GM18499 (cell line): ENCODE measurements at regions not wholly inside any gene's neighbourhood (a gene's known extent, or its start where the extent isn't known, plus 50 kb on each side); places are given as distances from the start of the nearest gene placed in this dataset.

Experiments used
- ATAC-seq: cut with Tn5 transposase; IDR thresholded peaks from one replicate; pipeline ENCODE4 v1.9.1; 2021; ENCODE audit warnings: moderate number of reproducible peaks; ENCODE audit not compliant: insufficient read depth, unreplicated experiment

DNA sequence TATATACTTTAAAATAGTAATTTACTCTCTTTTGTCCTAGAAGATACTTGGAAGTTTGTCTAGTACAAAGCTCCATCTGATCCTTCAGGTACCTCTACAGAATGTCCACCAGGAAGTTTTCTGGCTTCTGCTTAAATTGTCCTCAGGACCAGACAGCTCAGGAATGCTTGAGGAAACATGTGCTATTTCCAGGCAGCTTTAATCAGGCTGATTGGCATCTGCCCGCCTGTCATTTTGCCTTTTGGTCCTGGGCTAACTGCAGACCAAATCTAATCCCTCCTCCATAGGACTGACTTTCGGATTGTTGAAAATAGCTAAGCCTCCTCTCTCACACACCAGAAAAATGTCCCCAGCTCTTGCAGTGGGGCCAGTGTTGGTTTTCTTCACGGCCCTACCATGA lies 113.4 kb upstream of the RGMA start:
- ATAC-seq: no peak

- no peak for ATAC-seq
Observed at GRCh38 chr15:93201940-93202339, 112.9 kb upstream of the RGMA start.

- no peak for ATAC-seq
Observed at GRCh38 chr15:93200837-93201226, 111.8 kb upstream of the RGMA start.

DNA sequence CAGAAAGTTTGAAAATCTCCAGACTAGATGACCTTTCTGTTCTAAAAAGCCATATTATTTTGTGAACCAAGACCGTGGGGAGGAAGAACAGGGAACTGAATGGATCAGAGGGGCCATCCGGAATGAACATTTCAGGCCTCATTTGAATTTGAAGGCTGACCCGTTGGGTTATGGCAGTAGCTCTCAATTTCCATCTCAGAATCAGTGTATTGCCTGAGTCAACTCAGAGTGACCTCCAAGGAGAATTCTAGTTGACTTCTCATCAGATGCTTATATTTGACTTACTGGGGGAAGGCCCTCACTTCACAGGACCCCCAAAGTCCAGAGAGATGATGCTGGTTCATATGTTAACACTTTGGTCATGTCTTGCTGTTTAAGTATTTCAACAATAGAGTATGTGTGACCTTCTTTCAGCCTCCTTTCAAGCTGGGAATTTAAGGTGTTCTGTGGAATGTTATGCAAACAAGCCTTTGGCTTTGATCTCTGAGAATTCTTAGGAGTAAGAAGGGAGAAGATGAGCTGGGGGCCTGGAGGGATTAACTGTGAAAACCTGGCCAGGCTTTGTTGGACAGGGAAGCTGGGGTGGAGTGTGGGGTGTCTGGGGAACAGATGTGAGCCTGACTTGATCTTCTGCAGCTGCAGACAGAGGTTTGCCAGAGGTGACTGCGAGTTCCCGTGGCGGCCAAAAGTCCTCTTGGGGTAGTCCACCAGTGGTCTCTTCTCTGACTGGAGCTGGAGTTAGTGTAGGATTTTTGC lies 111.2 kb upstream of the RGMA start:
- ATAC-seq: no peak

- no peak for ATAC-seq
Observed at GRCh38 chr15:93196135-93196670, 107.2 kb upstream of the RGMA start.

GRCh38 chr15:93195109-93195508 lies 106.1 kb upstream of the RGMA start:
- ATAC-seq: no peak

DNA sequence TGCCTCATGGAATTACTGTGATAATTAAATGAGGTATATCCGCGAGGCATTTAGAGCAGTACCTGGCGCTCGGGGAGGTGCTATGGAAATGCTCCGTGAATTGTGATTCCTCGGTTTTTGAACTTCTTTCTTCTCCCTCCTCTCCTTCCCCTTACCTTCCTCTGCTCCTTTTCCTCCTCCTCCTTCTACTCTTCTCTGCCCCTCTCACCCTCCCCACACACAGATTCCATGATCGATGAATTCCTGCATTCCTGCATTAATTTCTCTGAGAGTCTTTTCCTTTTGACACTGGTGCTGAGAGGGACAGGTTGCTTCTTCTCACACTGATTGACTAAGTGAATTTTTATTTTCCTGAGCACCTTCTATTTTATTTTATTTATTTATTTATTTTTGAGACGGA lies 101.2 kb upstream of the RGMA start:
- no peak for ATAC-seq

GRCh38 chr15:93189561-93189960 lies 100.5 kb upstream of the RGMA start:
- no peak for ATAC-seq

- no peak for ATAC-seq
Observed at GRCh38 chr15:93188236-93188635, 99.2 kb upstream of the RGMA start.

GRCh38 chr15:93185796-93186195 lies 96.8 kb upstream of the RGMA start:
- ATAC-seq: no peak

DNA sequence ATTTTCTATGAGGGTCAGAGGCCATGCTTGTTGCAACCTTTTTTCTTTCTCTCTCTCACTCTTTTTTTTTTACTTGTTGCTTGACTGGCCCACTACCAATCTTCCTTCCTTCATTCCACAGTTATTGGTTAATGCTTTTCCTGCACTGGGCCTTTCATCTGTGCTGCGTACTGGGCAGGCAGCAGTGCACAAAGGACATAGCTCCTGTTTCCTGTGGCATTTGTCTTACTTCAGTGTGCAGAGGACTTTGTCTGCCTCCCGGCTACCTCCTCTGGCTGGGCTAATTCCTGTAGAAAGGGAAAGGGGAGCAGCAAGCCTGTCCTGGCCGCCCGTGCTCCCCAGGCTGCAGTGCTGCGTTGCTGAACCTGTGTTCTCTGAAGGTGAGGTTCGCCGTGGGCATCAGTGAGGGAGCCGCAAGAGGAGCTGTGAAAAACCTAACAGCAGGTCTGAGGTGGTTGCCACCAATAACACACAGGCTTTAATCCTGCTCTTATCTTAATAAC lies 93.7 kb upstream of the RGMA start:
- no peak for ATAC-seq

GRCh38 chr15:93180656-93181055 lies 91.6 kb upstream of the RGMA start:
- ATAC-seq: no peak

DNA sequence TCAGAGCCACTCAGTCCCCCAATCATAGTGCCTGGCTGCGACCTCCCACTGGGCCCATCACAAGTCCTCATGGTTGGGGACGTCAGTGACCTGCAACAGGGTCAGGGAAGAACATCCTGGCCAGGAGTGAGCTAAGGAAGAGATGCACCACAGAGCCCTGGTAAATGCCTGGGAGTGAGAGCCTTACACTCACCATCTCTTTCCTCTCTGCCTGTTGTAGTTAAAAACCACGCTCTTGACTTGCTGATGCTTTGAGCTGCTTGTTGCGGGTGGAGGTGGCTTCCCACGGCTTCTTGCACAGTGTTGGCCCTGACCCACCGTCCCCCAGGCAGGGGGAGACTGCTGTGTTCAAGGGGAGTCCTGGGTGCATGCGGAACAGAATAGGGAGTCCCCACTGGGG lies 91.1 kb upstream of the RGMA start:
- ATAC-seq: no peak

DNA sequence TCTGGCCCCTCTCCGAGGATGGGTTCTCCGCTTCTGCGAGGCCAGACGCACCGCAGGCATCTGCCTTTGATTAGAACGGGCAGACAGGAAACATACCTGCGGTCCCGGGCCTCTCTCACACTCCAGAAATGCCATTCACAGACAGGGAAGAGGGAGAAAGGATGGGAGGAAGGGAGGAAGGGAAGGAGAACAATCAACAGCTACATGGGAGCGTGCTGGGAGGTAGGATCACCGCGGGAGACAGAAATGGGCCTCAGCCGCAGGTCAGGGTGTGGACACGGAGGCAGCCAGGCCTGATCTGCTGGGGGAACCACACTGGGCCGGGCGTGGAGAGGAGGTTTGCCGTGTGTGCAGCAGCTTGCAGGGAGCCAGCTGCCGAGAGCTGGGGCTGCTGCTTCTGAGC lies 90.7 kb upstream of the RGMA start:
- ATAC-seq: no peak

DNA sequence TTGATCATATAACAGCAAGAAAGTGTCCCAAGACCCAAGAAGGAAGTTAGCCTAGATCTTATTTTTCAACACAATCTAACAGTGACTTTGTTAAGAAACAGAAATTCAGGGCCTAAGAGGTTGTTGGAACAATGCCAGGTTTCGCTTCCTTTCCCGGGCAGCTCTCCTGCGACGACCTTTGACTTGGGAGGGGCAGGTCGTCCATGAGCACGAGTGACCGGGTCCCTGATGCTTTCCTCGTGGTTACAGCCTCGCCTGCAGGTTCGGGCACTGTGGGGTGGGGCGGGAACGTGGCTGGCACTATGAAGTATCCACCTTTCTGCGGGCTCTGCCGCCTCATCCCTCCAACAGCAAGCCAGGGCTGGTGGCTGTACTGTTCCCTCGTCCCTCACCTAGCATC lies 90.1 kb upstream of the RGMA start:
- ATAC-seq: no peak

- no peak for ATAC-seq
Observed at GRCh38 chr15:93178371-93178770, 89.4 kb upstream of the RGMA start.

DNA sequence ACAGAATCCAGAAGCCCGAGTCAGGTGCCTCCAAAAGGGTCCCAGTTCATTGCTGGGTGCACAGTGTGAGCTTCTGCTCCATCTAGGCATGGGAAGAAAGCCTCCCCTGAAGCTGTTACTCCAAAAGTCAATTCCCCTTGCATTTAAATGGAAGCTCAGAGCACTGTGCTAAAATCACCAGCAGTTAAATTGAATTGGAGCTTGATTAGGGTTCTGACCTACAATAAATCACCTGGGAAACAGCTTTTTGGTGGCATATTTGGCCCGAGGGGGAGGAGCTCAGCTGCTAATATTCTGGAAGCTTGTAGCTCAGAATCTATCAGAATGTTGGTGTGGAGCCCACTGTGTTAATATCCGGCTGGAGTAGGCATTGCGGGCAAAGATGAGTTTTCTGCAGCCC lies 87.1 kb upstream of the RGMA start:
- no peak for ATAC-seq

DNA sequence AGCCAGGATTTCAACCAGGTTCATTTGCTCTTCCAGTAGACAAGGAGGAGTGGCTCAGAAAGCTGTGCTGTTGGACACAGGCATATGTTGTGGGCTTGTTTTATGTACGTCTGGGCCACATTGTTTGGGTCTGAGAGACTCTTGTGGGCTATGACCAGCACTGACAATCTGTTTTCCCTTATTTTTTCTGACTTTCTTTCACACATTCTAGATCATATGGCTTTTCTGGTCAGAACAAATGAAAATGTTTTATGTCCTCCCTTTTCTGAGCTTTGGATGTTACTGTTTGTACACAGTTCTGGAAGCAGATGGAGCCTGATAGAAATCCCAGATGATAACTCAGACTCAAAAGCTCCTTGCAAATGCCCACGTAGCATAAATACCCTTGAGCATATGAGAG lies 85.8 kb upstream of the RGMA start:
- ATAC-seq: no peak

DNA sequence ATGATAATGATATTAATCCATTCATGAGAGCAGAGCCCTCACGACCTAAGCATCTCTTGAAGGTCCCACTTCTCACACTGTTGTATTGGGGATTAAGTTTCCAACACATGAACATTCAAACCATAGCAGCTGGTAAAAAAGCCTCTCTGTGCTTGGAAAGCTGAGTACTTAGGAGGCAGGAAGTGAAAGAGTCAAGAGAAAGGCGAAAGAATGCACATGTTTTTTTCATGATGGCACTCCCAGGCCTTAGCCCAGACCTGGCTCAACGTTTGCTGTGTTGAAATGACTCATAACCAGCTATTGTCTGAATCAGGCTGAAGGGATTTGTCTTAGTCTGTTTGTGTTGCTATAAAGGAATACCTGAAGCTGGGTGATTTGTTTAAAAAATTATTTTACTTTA lies 84.4 kb upstream of the RGMA start:
- no peak for ATAC-seq

DNA sequence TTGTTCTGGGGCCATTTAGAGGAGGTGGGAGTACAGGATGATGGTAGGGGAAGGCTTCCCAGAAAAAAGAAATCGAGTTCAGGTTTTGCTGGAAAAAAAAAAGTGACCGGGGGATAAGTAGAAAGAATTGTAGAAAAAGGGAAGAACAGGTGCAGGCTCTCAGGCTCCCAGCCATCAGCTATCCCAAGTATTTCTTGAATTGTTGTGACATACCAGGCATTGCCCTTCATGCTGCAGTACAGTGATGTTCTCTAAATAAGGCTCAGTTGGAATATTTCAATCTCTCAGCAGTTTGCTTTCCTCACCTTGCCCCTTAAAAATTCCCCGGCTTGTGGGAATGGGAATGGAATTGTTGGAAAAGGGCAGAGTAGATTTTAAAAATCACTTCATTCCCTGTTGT lies 82.5 kb upstream of the RGMA start:
- ATAC-seq: no peak

DNA sequence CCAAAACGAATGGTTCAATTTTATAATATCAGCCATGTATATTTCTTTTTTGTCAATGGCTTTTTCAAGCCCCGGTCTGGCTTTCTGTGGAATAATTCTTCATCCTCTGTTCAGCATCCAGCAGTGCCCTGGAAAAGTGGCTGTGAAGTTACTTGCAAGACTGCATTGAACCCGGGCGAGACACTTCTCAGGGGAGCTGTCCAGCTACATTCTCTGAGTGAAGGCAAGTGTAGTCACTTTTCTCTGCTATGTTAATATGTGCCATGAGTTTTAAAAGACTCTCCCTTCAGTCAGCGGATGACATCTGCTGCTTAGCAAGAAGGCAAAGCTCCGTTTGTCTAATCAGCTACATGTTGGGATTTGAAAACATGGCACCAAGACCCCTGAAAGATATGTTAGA lies 81.3 kb upstream of the RGMA start:
- ATAC-seq: no peak

DNA sequence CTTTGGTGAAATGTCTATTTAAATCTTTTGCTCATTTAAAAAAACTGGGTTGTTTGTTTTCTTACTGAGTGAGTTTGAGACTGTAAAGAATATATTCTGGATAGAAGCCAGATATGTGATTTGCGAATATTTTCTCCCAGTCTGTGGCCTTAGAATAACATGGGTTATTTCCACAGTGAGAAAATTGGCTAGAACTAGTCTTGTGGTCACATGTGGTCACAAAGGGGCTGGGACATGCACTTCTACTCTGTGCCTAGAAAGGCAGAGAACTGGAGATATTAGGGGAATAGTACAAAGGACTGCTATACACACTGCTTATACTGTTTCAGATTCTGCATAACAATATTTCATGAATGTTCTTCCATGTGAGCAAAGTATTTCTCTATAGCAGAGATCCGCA lies 79.9 kb upstream of the RGMA start:
- ATAC-seq: no peak
